H9 (cell line): ENCODE measurements at regions not wholly inside any gene's neighbourhood (a gene's known extent, or its start where the extent isn't known, plus 50 kb on each side); places are given as distances from the start of the nearest gene placed in this dataset.

Experiments
- DNase-seq: peaks from one replicate; pipeline ENCODE4 v3.0.0-alpha.2; 2017
- H2AFZ ChIP-seq: one replicate; pipeline ENCODE4 v1.6.1; 2013; ENCODE audit warnings: mild to moderate bottlenecking, low read length, control low read depth, moderate library complexity
- H2AK5ac ChIP-seq: 2 replicates; pipeline ENCODE4 v1.6.1; 2013; ENCODE audit warnings: low read length, control low read depth, mixed read lengths; ENCODE audit not compliant: insufficient read length
- H2BK120ac ChIP-seq: one replicate; pipeline ENCODE4 v1.6.1; 2013; ENCODE audit warnings: low read depth, mild to moderate bottlenecking, low read length, control low read depth, inconsistent platforms; ENCODE audit not compliant: poor library complexity, severe bottlenecking
- H2BK12ac ChIP-seq: 2 replicates; pipeline ENCODE4 v1.6.1; 2013; ENCODE audit warnings: low read length, control low read depth, mixed read lengths, low read depth; ENCODE audit not compliant: insufficient read length
- H2BK15ac ChIP-seq: 2 replicates; pipeline ENCODE4 v1.6.1; 2013; ENCODE audit warnings: low read depth, low read length, control low read depth
- H2BK20ac ChIP-seq: one replicate; pipeline ENCODE4 v1.6.1; 2013; ENCODE audit warnings: low read depth, mild to moderate bottlenecking, low read length, control low read depth, inconsistent platforms; ENCODE audit not compliant: poor library complexity, severe bottlenecking
- H2BK5ac ChIP-seq: 2 replicates; pipeline ENCODE4 v1.6.1; 2013; ENCODE audit warnings: low read length, control low read depth, mixed read lengths; ENCODE audit not compliant: insufficient read length
- H3K14ac ChIP-seq: 2 replicates; pipeline ENCODE4 v1.6.1; 2013; ENCODE audit warnings: low read length, control low read depth; ENCODE audit not compliant: insufficient read depth
- H3K18ac ChIP-seq: 2 replicates; pipeline ENCODE4 v1.6.1; 2013; ENCODE audit warnings: low read depth, mild to moderate bottlenecking, mixed read lengths, low read length, control low read depth; ENCODE audit not compliant: insufficient read length
- H3K23ac ChIP-seq: 2 replicates; pipeline ENCODE4 v1.6.1; 2013; ENCODE audit warnings: low read length, control low read depth, mixed read lengths, low read depth; ENCODE audit not compliant: insufficient read length
- H3K23me2 ChIP-seq: 2 replicates; pipeline ENCODE4 v1.6.1; 2013; ENCODE audit warnings: low read depth, mild to moderate bottlenecking, mixed read lengths, low read length, control low read depth; ENCODE audit not compliant: insufficient read length, poor library complexity, severe bottlenecking
- H3K27ac ChIP-seq: 2 replicates; pipeline ENCODE4 v1.5.1; 2013; ENCODE audit warnings: low read length, control low read depth, mixed read lengths, low read depth; ENCODE audit not compliant: insufficient read length
- H3K27me3 ChIP-seq: 2 replicates; pipeline ENCODE4 v1.6.1; 2013; ENCODE audit warnings: low read length, control low read depth, inconsistent platforms; ENCODE audit not compliant: insufficient read depth
- H3K4ac ChIP-seq: 2 replicates; pipeline ENCODE4 v1.6.1; 2013; ENCODE audit warnings: low read depth, mild to moderate bottlenecking, control low read depth, inconsistent platforms, low read length, moderate library complexity
- H3K4me1 ChIP-seq: 2 replicates; pipeline ENCODE4 v1.6.1; 2013; ENCODE audit warnings: low read length, control low read depth, inconsistent platforms; ENCODE audit not compliant: insufficient read depth
- H3K4me2 ChIP-seq: 2 replicates; pipeline ENCODE4 v1.6.1; 2013; ENCODE audit warnings: low read length, control low read depth, mixed read lengths; ENCODE audit not compliant: insufficient read length, insufficient read depth
- H3K56ac ChIP-seq: 2 replicates; pipeline ENCODE4 v1.6.1; 2013; ENCODE audit warnings: low read depth, mild to moderate bottlenecking, mixed read lengths, low read length, control low read depth; ENCODE audit not compliant: insufficient read length
- H3K79me1 ChIP-seq: 2 replicates; pipeline ENCODE4 v1.6.1; 2013; ENCODE audit warnings: low read depth, mild to moderate bottlenecking, moderate library complexity, low read length, control low read depth, inconsistent platforms; ENCODE audit not compliant: insufficient read depth, poor library complexity, severe bottlenecking
- H3K79me2 ChIP-seq: 2 replicates; pipeline ENCODE4 v1.6.1; 2013; ENCODE audit warnings: low read length, control low read depth, inconsistent platforms; ENCODE audit not compliant: insufficient read depth
- H3K9ac ChIP-seq: 2 replicates; pipeline ENCODE4 v1.6.1; 2013; ENCODE audit warnings: low read length, control low read depth, mixed read lengths; ENCODE audit not compliant: insufficient read length; ENCODE audit errors: extremely low read depth
- H3K9me3 ChIP-seq: one replicate; pipeline ENCODE4 v1.6.1; 2013; ENCODE audit warnings: low read depth, low read length, inconsistent platforms; ENCODE audit not compliant: control insufficient read depth
- H3T11ph ChIP-seq: one replicate; pipeline ENCODE4 v1.6.1; 2013; ENCODE audit warnings: mild to moderate bottlenecking, low read length, control low read depth, inconsistent platforms
- H4K20me1 ChIP-seq: one replicate; pipeline ENCODE4 v1.6.1; 2013; ENCODE audit not compliant: control insufficient read depth, insufficient read length, insufficient read depth
- H4K5ac ChIP-seq: 2 replicates; pipeline ENCODE4 v1.6.1; 2013; ENCODE audit warnings: low read depth, mild to moderate bottlenecking, mixed read lengths, low read length, control low read depth; ENCODE audit not compliant: insufficient read length
- H4K8ac ChIP-seq: replicated peaks from 2 replicates; pipeline ENCODE4 v1.6.1; 2013; ENCODE audit warnings: low read length, control low read depth, mixed read lengths, low read depth; ENCODE audit not compliant: insufficient read length
- H4K91ac ChIP-seq: 2 replicates; pipeline ENCODE4 v1.6.1; 2013; ENCODE audit warnings: low read depth, mild to moderate bottlenecking, moderate library complexity, mixed read lengths, low read length, control low read depth; ENCODE audit not compliant: insufficient read length
- H3K27ac Mint-ChIP-seq, 3 experiments: 2 replicates in 2 of 3; 3 replicates in 1 of 3; pipeline ENCODE4 v1.8.0; 2020 to 2021; ENCODE audit warnings: mixed read lengths in 3 of 3, mild to moderate bottlenecking in 1 of 3, moderate library complexity in 1 of 3
- H3K27me3 Mint-ChIP-seq: 2 replicates; pipeline ENCODE4 v1.8.0; 2021; ENCODE audit warnings: low read depth, mild to moderate bottlenecking, moderate library complexity, mixed read lengths
- H3K36me3 Mint-ChIP-seq, 3 experiments: 2 replicates in 2 of 3; 3 replicates in 1 of 3; pipeline ENCODE4 v1.8.0; 2020 to 2021; ENCODE audit warnings: low read depth in 3 of 3, mixed read lengths in 3 of 3; ENCODE audit not compliant: insufficient read depth in 1 of 3
- H3K4me1 Mint-ChIP-seq, 2 experiments: 2 replicates each; pipeline ENCODE4 v1.8.0; 2020; ENCODE audit warnings: mixed read lengths in 2 of 2
- H3K4me3 Mint-ChIP-seq, 2 experiments: 2 replicates in 1 of 2; 3 replicates in 1 of 2; pipeline ENCODE4 v1.8.0; 2020 to 2021; ENCODE audit warnings: mild to moderate bottlenecking in 2 of 2, mixed read lengths in 2 of 2, moderate library complexity in 1 of 2
- H3K9me3 Mint-ChIP-seq, 2 experiments: 2 replicates in 1 of 2; 3 replicates in 1 of 2; pipeline ENCODE4 v1.8.0; 2020; ENCODE audit warnings: mild to moderate bottlenecking in 2 of 2, mixed read lengths in 2 of 2, moderate library complexity in 1 of 2
- TF ChIP-seq, protein P1 (sequence below): fragments of 200-600 bp; sonication (generic); conservative IDR thresholded peaks from 3 replicates; pipeline ENCODE4 v1.8.0; 2021; ENCODE audit warnings: antibody characterized with exemption, mild to moderate bottlenecking

DNA sequence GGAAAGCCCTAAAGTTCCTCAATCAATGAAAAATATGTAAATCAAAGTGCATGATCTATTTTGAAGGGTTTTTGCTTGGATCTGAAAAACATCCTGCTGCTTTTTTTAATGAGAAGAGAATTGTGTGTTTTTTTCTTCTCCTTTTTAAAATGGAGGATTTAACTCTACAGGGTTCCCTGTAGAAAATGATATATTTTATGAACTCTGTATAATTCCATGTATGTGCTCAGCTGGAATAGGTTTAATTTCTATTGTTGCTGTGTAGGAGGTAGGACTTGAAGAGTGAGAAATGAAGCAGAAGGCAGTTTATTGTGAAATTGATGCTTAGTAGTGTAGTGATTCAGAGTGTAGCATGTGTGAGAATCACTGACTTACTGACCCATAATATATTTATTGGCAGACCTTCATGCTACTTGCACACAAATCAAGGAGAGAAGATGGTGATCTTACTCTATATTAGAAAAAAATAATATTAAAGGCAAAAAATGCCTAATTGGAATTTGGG, 286.8 kb upstream of the FSTL5 start:
- Histone ChIP-seq H2AK5ac (no peak overlapping the region), H2AFZ (no peak overlapping the region), H4K5ac (no peak overlapping the region), H3K27me3 (no peaks in the 10 kb centered on the region), H3K23ac (no peak overlapping the region), H3K79me2 (no peaks in the 10 kb centered on the region), H3K79me1 (no peaks in the 10 kb centered on the region), H3K9ac (no peak overlapping the region), H2BK15ac (no peak overlapping the region), H3T11ph (no peak overlapping the region), H2BK5ac (no peak overlapping the region), H3K56ac (no peak overlapping the region), H2BK12ac (no peak overlapping the region), H3K9me3 (no peaks in the 10 kb centered on the region), H3K4me1 (no peaks in the 10 kb centered on the region), H3K4me2 (no peak overlapping the region), H2BK120ac (no peak overlapping the region), H3K23me2 (no peaks in the 10 kb centered on the region), H3K18ac (no peak overlapping the region), H3K27ac (no peak overlapping the region), H3K14ac (no peak overlapping the region), H4K20me1 (no peaks in the 10 kb centered on the region), H4K91ac (no peak overlapping the region), H3K4ac (no peak overlapping the region), H2BK20ac (no peak overlapping the region), H4K8ac (no peak overlapping the region)
- TF ChIP-seq, protein P1, sequence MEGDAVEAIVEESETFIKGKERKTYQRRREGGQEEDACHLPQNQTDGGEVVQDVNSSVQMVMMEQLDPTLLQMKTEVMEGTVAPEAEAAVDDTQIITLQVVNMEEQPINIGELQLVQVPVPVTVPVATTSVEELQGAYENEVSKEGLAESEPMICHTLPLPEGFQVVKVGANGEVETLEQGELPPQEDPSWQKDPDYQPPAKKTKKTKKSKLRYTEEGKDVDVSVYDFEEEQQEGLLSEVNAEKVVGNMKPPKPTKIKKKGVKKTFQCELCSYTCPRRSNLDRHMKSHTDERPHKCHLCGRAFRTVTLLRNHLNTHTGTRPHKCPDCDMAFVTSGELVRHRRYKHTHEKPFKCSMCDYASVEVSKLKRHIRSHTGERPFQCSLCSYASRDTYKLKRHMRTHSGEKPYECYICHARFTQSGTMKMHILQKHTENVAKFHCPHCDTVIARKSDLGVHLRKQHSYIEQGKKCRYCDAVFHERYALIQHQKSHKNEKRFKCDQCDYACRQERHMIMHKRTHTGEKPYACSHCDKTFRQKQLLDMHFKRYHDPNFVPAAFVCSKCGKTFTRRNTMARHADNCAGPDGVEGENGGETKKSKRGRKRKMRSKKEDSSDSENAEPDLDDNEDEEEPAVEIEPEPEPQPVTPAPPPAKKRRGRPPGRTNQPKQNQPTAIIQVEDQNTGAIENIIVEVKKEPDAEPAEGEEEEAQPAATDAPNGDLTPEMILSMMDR: no peak
- Mint-ChIP-seq H3K27ac (no peak overlapping the region; a peak in 1 of 7 replicates), H3K4me1 (peaks cover 0 to 4% of the 10 kb centered on the region in 2 experiments; a peak in 1 of 4 replicates), H3K9me3 (no peaks in the 10 kb centered on the region; a peak in 1 of 5 replicates), H3K36me3 (no peaks in the 10 kb centered on the region), H3K27me3 (no peaks in the 10 kb centered on the region), H3K4me3 (no peak overlapping the region)
- no peak for DNase-seq
